ENCODE measurements at regions not wholly inside any gene's neighbourhood (a gene's known extent, or its start where the extent isn't known, plus 50 kb on each side); places are given as distances from the start of the nearest gene placed in this dataset.

- no peak for TF ChIP-seq CTCF (IDR thresholded peaks at IDR 0.05)
- Mint-ChIP-seq H3K4me1 (ENCODE audit: unreplicated experiment) (no peaks in the 10 kb centered on the region), H3K27me3 (ENCODE audit: unreplicated experiment) (no peaks in the 10 kb centered on the region), H3K9me3 (ENCODE audit: unreplicated experiment) (peaks cover 10% of the 10 kb centered on the region), H3K27ac (ENCODE audit: unreplicated experiment) (no peak overlapping the region), H3K36me3 (ENCODE audit: unreplicated experiment) (no peaks in the 10 kb centered on the region), H3K4me3 (ENCODE audit: unreplicated experiment) (no peak overlapping the region)
- DNase-seq (ENCODE audit: extremely low spot score, unreplicated experiment) = no peak
These were observed 328.0 kb upstream of the DNAJC19 start for GRCh38 chr3:181317508-181317907.

- Mint-ChIP-seq H3K4me3 (ENCODE audit: unreplicated experiment) (no peak overlapping the region), H3K27ac (ENCODE audit: unreplicated experiment) (no peak overlapping the region), H3K36me3 (ENCODE audit: unreplicated experiment) (no peaks in the 10 kb centered on the region), H3K4me1 (ENCODE audit: unreplicated experiment) (no peaks in the 10 kb centered on the region), H3K27me3 (ENCODE audit: unreplicated experiment) (no peaks in the 10 kb centered on the region), H3K9me3 (ENCODE audit: unreplicated experiment) (no peaks in the 10 kb centered on the region)
- no peak for DNase-seq (ENCODE audit: extremely low spot score, unreplicated experiment)
- TF ChIP-seq CTCF (IDR thresholded peaks at IDR 0.05) = no peak
These were observed 326.9 kb upstream of the DNAJC19 start for GRCh38 chr3:181316482-181316881.

- no peak overlapping the region for H3K27ac Mint-ChIP-seq (ENCODE audit: unreplicated experiment)
- H3K36me3 Mint-ChIP-seq (ENCODE audit: unreplicated experiment) = no peaks in the 10 kb centered on the region
- no peak overlapping the region for H3K4me3 Mint-ChIP-seq (ENCODE audit: unreplicated experiment)
- TF ChIP-seq CTCF (IDR thresholded peaks at IDR 0.05) = no peak
- no peak for DNase-seq (ENCODE audit: extremely low spot score, unreplicated experiment)
- H3K9me3 Mint-ChIP-seq (ENCODE audit: unreplicated experiment) = no peaks in the 10 kb centered on the region
- H3K27me3 Mint-ChIP-seq (ENCODE audit: unreplicated experiment) = no peaks in the 10 kb centered on the region
- no peaks in the 10 kb centered on the region for H3K4me1 Mint-ChIP-seq (ENCODE audit: unreplicated experiment)
These were observed 323.8 kb upstream of the DNAJC19 start for GRCh38 chr3:181313335-181313734.

DNA sequence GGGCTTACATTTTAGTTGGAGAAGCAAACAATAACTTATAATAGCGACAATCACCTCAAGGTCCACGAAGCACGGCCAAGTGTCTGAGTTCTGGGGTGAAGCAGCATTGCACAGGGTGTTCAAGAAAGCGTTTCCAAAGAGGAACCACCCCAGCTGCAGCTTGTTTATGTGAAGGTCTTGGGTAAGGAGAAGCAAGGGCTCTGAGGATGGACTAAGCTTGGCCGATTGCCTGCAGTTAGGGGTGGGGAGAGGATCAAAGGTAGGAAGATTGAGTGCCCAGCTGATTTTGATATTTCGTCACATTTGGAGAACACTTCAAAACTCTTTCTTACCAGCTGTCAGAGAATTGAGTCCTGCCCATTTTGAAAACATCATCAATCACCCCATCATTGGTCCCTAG, 321.6 kb upstream of the DNAJC19 start:
- no peak overlapping the region for H3K4me3 Mint-ChIP-seq (ENCODE audit: unreplicated experiment)
- no peak for TF ChIP-seq CTCF (IDR thresholded peaks at IDR 0.05)

DNA sequence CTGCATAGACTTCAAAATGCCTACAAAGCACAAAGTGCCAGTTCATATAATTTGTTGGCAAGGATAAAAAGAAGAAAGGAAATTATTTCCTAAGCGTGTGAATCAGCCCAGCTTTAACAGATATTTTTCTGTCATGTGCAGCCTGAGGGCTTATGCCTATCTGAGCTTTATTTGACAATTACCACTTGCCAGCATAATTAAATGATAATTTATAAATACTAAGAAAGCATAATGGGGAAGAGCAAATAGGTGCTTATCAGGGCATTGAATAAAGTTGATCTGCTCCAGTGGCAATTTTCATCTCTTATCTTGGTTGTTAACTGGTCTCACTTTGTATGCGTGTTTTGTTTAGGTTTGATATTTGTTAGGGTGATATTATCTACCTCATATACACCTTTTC, 313.4 kb upstream of the DNAJC19 start:
- Mint-ChIP-seq H3K27ac (ENCODE audit: unreplicated experiment) (no peak overlapping the region), H3K4me3 (ENCODE audit: unreplicated experiment) (no peak overlapping the region), H3K4me1 (ENCODE audit: unreplicated experiment) (no peaks in the 10 kb centered on the region), H3K36me3 (ENCODE audit: unreplicated experiment) (no peaks in the 10 kb centered on the region), H3K27me3 (ENCODE audit: unreplicated experiment) (no peaks in the 10 kb centered on the region), H3K9me3 (ENCODE audit: unreplicated experiment) (no peaks in the 10 kb centered on the region)
- TF ChIP-seq CTCF (IDR thresholded peaks at IDR 0.05) = no peak
- no peak for DNase-seq (ENCODE audit: extremely low spot score, unreplicated experiment)

More for the DNA sequence above, 321.6 kb upstream of the DNAJC19 start:
- no peak overlapping the region for H3K27ac Mint-ChIP-seq (ENCODE audit: unreplicated experiment)
- no peaks in the 10 kb centered on the region for H3K9me3 Mint-ChIP-seq (ENCODE audit: unreplicated experiment)
- no peaks in the 10 kb centered on the region for H3K4me1 Mint-ChIP-seq (ENCODE audit: unreplicated experiment)
- no peaks in the 10 kb centered on the region for H3K36me3 Mint-ChIP-seq (ENCODE audit: unreplicated experiment)
- DNase-seq (ENCODE audit: extremely low spot score, unreplicated experiment) = no peak
- H3K27me3 Mint-ChIP-seq (ENCODE audit: unreplicated experiment) = no peaks in the 10 kb centered on the region

Measured in osteocyte (in vitro differentiated cells).